HCT116 (cell line): ENCODE measurements at regions not wholly inside any gene's neighbourhood (a gene's known extent, or its start where the extent isn't known, plus 50 kb on each side); places are given as distances from the start of the nearest gene placed in this dataset.

Source experiments
- CTCF ChIP-seq, 3 experiments: fragments of 200-600 bp in 1 of 3; sonication (generic) in 1 of 3; IDR thresholded peaks in 2 of 3; conservative IDR thresholded peaks in 1 of 3; 2 replicates each; pipeline ENCODE4 v1.5.1; 2012 to 2017; ENCODE audit warnings: low read depth in 2 of 3, low read length in 2 of 3, antibody characterized with exemption in 1 of 3, borderline replicate concordance in 1 of 3, control low read depth in 1 of 3, mild to moderate bottlenecking in 1 of 3, mixed read lengths in 1 of 3, mixed run types in 1 of 3, moderate library complexity in 1 of 3; ENCODE audit not compliant: insufficient read depth in 1 of 3
- EZH2phosphoT487 ChIP-seq: fragments of 200-600 bp; IDR thresholded peaks from 2 replicates; pipeline ENCODE4 v1.6.1; 2018; ENCODE audit warnings: antibody characterized with exemption, borderline replicate concordance
- JUND ChIP-seq: IDR thresholded peaks from 2 replicates; pipeline ENCODE4 v1.6.1; 2012
- MAX ChIP-seq: IDR thresholded peaks from 2 replicates; pipeline ENCODE4 v1.6.1; 2012
- TCF7L2 ChIP-seq: IDR thresholded peaks from 2 replicates; pipeline ENCODE4 v1.7.0; 2011; ENCODE audit warnings: borderline replicate concordance, inconsistent platforms; ENCODE audit not compliant: insufficient read depth, insufficient read length; ENCODE audit errors: extremely low read depth
- YY1 ChIP-seq: IDR thresholded peaks from 2 replicates; pipeline ENCODE4 v1.6.1; 2011; ENCODE audit warnings: low read length, low read depth, moderate library complexity, mild to moderate bottlenecking; ENCODE audit not compliant: insufficient replicate concordance; ENCODE audit errors: extremely low read depth

GRCh38 chr16:11402051-11402744, 56.9 kb downstream of the RMI2 start:
- TF ChIP-seq EZH2phosphoT487 (no peak), CTCF (IDR thresholded peaks at IDR 0.05 in 2 of 3, conservative IDR thresholded peaks at IDR 0.05 in 1 of 3; ENCODE audit: borderline replicate concordance in 1 of 3, insufficient read depth in 1 of 3, low read depth in 2 of 3, low read length in 2 of 3) (no peak), JUND (no peak), YY1 (no peak), MAX (no peak), TCF7L2 (no peak)
